Endothelial cell (in vitro differentiated cells): ENCODE measurements at regions not wholly inside any gene's neighbourhood (a gene's known extent, or its start where the extent isn't known, plus 50 kb on each side); places are given as distances from the start of the nearest gene placed in this dataset.
A peak's percentile ranks its signal among the peaks of the same experiment; 100 is the strongest.

Experiments
- DNase-seq: peaks from one replicate; pipeline ENCODE4 v3.0.0; 2021; ENCODE audit warnings: low spot score
- H3K27ac Mint-ChIP-seq: one replicate; pipeline ENCODE4 v1.8.0; 2021; ENCODE audit warnings: mixed read lengths, inconsistent platforms; ENCODE audit not compliant: unreplicated experiment
- H3K27me3 Mint-ChIP-seq: one replicate; pipeline ENCODE4 v1.8.0; 2021; ENCODE audit warnings: mild to moderate bottlenecking, moderate library complexity, mixed read lengths, inconsistent platforms; ENCODE audit not compliant: unreplicated experiment
- H3K36me3 Mint-ChIP-seq: one replicate; pipeline ENCODE4 v1.8.0; 2021; ENCODE audit warnings: mild to moderate bottlenecking, low read depth, mixed read lengths, inconsistent platforms; ENCODE audit not compliant: unreplicated experiment
- H3K4me1 Mint-ChIP-seq: one replicate; pipeline ENCODE4 v1.8.0; 2021; ENCODE audit warnings: mild to moderate bottlenecking, mixed read lengths, inconsistent platforms; ENCODE audit not compliant: unreplicated experiment
- H3K4me3 Mint-ChIP-seq: one replicate; pipeline ENCODE4 v1.8.0; 2021; ENCODE audit warnings: mild to moderate bottlenecking, mixed read lengths, inconsistent platforms; ENCODE audit not compliant: unreplicated experiment
- H3K9me3 Mint-ChIP-seq: one replicate; pipeline ENCODE4 v1.8.0; 2021; ENCODE audit warnings: mixed read lengths, inconsistent platforms; ENCODE audit not compliant: unreplicated experiment
- TF ChIP-seq, protein P1 (sequence below): fragments of 200-600 bp; sonication (generic); IDR thresholded peaks from one replicate; pipeline ENCODE4 v1.5.0; 2021; ENCODE audit warnings: antibody characterized with exemption; ENCODE audit not compliant: unreplicated experiment

- Mint-ChIP-seq H3K27ac (no peak overlapping the region), H3K9me3 (no peaks in the 10 kb centered on the region), H3K36me3 (no peaks in the 10 kb centered on the region), H3K27me3 (no peaks in the 10 kb centered on the region), H3K4me1 (peaks cover 12% of the 10 kb centered on the region), H3K4me3 (no peak overlapping the region)
- DNase-seq, result no peak
- TF ChIP-seq, protein P1, sequence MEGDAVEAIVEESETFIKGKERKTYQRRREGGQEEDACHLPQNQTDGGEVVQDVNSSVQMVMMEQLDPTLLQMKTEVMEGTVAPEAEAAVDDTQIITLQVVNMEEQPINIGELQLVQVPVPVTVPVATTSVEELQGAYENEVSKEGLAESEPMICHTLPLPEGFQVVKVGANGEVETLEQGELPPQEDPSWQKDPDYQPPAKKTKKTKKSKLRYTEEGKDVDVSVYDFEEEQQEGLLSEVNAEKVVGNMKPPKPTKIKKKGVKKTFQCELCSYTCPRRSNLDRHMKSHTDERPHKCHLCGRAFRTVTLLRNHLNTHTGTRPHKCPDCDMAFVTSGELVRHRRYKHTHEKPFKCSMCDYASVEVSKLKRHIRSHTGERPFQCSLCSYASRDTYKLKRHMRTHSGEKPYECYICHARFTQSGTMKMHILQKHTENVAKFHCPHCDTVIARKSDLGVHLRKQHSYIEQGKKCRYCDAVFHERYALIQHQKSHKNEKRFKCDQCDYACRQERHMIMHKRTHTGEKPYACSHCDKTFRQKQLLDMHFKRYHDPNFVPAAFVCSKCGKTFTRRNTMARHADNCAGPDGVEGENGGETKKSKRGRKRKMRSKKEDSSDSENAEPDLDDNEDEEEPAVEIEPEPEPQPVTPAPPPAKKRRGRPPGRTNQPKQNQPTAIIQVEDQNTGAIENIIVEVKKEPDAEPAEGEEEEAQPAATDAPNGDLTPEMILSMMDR, result no peak
Observed at GRCh38 chr6:71488186-71488585, 199.6 kb downstream of the OGFRL1 start.

DNA sequence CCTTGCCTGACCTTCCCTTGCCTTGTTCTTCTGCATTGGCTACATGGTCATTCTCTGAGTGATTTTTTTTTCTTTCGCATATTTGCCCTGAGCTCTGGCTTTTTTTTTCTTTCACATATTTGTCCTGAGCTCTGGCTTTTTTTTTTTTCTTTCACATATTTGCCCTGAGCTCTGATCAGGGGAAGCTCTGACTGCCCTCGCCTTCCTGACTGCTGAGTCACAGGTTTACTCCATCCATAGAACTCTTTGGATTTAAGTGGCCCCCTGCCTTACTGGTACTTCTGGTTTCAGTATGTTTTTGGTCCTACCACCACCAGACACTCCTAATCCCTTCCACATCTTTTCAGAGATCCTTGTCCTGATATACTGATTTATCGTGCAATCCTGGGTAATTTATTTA lies 201.1 kb downstream of the OGFRL1 start:
- no peaks in the 10 kb centered on the region for H3K36me3 Mint-ChIP-seq
- TF ChIP-seq, protein P1, result no peak
- peak overlapping the region; percentile 72 for H3K27ac Mint-ChIP-seq
- no peak for DNase-seq
- H3K4me1 Mint-ChIP-seq, result peaks cover 7% of the 10 kb centered on the region
- no peaks in the 10 kb centered on the region for H3K9me3 Mint-ChIP-seq
- no peaks in the 10 kb centered on the region for H3K27me3 Mint-ChIP-seq
- H3K4me3 Mint-ChIP-seq, result no peak overlapping the region

DNA sequence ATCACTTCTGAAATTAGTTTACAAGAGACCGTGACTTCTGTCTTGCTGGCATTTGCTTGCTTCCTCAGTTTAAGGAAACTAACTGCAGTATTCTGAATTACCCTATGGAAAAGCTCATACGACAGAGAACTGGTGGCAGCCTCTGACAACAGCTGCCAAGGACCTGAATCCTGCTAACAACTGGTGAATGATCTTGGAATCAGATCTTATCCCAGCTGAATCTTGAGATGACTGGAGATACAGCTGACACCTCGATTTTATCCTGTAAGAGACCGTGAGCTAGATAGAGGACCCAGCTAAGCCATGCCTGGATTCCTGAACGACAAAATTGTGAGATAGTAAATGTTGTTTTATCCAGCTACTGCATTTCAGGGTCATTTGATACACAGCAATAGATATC lies 202.3 kb downstream of the OGFRL1 start:
- H3K4me1 Mint-ChIP-seq, result peaks cover 8% of the 10 kb centered on the region
- TF ChIP-seq, protein P1, result no peak
- no peak overlapping the region for H3K4me3 Mint-ChIP-seq
- DNase-seq, result no peak
- H3K36me3 Mint-ChIP-seq, result no peaks in the 10 kb centered on the region
- H3K9me3 Mint-ChIP-seq, result no peaks in the 10 kb centered on the region
- no peaks in the 10 kb centered on the region for H3K27me3 Mint-ChIP-seq
- H3K27ac Mint-ChIP-seq, result no peak overlapping the region

GRCh38 chr6:71491844-71492243 lies 203.2 kb downstream of the OGFRL1 start:
- H3K36me3 Mint-ChIP-seq, result no peaks in the 10 kb centered on the region
- TF ChIP-seq, protein P1, result no peak
- no peak overlapping the region for H3K27ac Mint-ChIP-seq
- H3K4me1 Mint-ChIP-seq, result peaks cover 18% of the 10 kb centered on the region
- no peak for DNase-seq
- H3K27me3 Mint-ChIP-seq, result no peaks in the 10 kb centered on the region
- H3K4me3 Mint-ChIP-seq, result no peak overlapping the region
- no peaks in the 10 kb centered on the region for H3K9me3 Mint-ChIP-seq

DNA sequence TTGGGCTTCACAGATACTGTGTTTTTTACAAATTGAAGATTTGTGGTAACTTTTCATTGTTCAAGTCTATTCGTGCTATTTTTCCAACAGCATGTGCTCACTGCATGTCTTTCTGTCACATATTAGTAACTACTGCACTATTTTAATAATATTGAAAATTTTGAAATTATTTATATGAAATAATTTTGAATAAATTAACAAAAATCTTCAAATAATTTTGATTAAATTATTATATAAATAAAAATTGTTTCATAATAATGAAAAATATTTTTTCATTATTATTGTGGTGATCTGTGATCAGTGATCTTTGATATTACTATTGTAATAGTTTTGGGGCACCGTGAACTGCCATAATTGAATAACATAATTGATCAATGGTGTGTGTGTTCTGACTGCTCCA lies 204.1 kb downstream of the OGFRL1 start:
- H3K4me1 Mint-ChIP-seq, result peaks cover 18% of the 10 kb centered on the region
- no peak overlapping the region for H3K27ac Mint-ChIP-seq

More for the DNA sequence above, 204.1 kb downstream of the OGFRL1 start:
- DNase-seq, result no peak
- TF ChIP-seq, protein P1, result no peak
- no peaks in the 10 kb centered on the region for H3K27me3 Mint-ChIP-seq
- H3K4me3 Mint-ChIP-seq, result no peak overlapping the region
- H3K36me3 Mint-ChIP-seq, result no peaks in the 10 kb centered on the region
- no peaks in the 10 kb centered on the region for H3K9me3 Mint-ChIP-seq
